Caco-2 (cell line): ENCODE measurements at regions not wholly inside any gene's neighbourhood (a gene's known extent, or its start where the extent isn't known, plus 50 kb on each side); places are given as distances from the start of the nearest gene placed in this dataset.

Source experiments
- BruUV-seq: library from RNA; stranded (reverse); fragments of 400-500 nt; replicated peaks from 2 replicates; lab custom pipeline; 2021; lab: Mats Ljungman, UMichigan
- CTCF ChIA-PET: fragments of 300-600 bp; sonication (Branson Sonifier 250); formaldehyde crosslinking; loops from one replicate; lab custom pipeline; 2022; ENCODE audit warnings: antibody characterized with exemption; lab: Charles Lee
- POLR2A ChIA-PET: fragments of 300-600 bp; sonication (Branson Sonifier 250); formaldehyde crosslinking; loops from one replicate; lab custom pipeline; 2022; ENCODE audit warnings: antibody characterized with exemption; lab: Charles Lee
- DNase-seq, 2 experiments: peaks; one replicate each; pipeline versions ENCODE4 v3.0.0 to v3.0.0-alpha.2; 2020 to 2022
- H3K27me3 ChIP-seq: replicated peaks from 2 replicates; pipeline ENCODE4 v1.6.0; 2011; ENCODE audit warnings: low read length; ENCODE audit not compliant: control insufficient read depth, insufficient read depth
- H3K36me3 ChIP-seq: 2 replicates; pipeline ENCODE4 v1.5.1; 2011; ENCODE audit warnings: low read length; ENCODE audit not compliant: control insufficient read depth, insufficient read depth
- H3K4me1 ChIP-seq: fragments of 250-450 bp; sonication (Bioruptor Pico); 2 replicates; pipeline ENCODE4 v1.5.1; 2020; ENCODE audit warnings: mild to moderate bottlenecking
- H3K4me3 ChIP-seq: 2 replicates; pipeline ENCODE4 v1.5.1; 2011; ENCODE audit warnings: low read depth, mild to moderate bottlenecking, control low read depth, low read length
- H3K9me3 ChIP-seq: fragments of 250-450 bp; sonication (Bioruptor Pico); 2 replicates; pipeline ENCODE4 v1.5.1; 2020; ENCODE audit warnings: mild to moderate bottlenecking, moderate library complexity
- H3K27ac Mint-ChIP-seq: one replicate; pipeline ENCODE4 v1.8.0; 2022; ENCODE audit warnings: mixed read lengths; ENCODE audit not compliant: unreplicated experiment
- H3K27me3 Mint-ChIP-seq: one replicate; pipeline ENCODE4 v1.8.0; 2022; ENCODE audit warnings: mixed read lengths; ENCODE audit not compliant: insufficient read depth, unreplicated experiment
- H3K36me3 Mint-ChIP-seq: one replicate; pipeline ENCODE4 v1.8.0; 2022; ENCODE audit warnings: mild to moderate bottlenecking, mixed read lengths; ENCODE audit not compliant: insufficient read depth, unreplicated experiment
- H3K4me1 Mint-ChIP-seq: one replicate; pipeline ENCODE4 v1.8.0; 2022; ENCODE audit warnings: low read depth, mixed read lengths; ENCODE audit not compliant: unreplicated experiment
- H3K4me3 Mint-ChIP-seq: one replicate; pipeline ENCODE4 v1.8.0; 2022; ENCODE audit warnings: mild to moderate bottlenecking, moderate library complexity, mixed read lengths; ENCODE audit not compliant: unreplicated experiment
- H3K9me3 Mint-ChIP-seq: one replicate; pipeline ENCODE4 v1.8.0; 2022; ENCODE audit warnings: mixed read lengths; ENCODE audit not compliant: unreplicated experiment
- intact Hi-C: fragments of 100-400 bp; cut with micrococcal nuclease; formaldehyde crosslinking; loops from one replicate; pipeline ENCODE4 v1.10.0; 2022; ENCODE audit not compliant: unreplicated experiment
- TF ChIP-seq, protein P1 (sequence below), 2 experiments: fragments of 200-600 bp in 1 of 2; IDR thresholded peaks; 1 replicate in 1 of 2; 2 replicates in 1 of 2; pipeline versions ENCODE4 v1.5.1 to v1.8.0; 2011 to 2022; ENCODE audit warnings: antibody characterized with exemption in 1 of 2, control low read depth in 1 of 2, inconsistent platforms in 1 of 2, low read depth in 1 of 2, low read length in 1 of 2, mild to moderate bottlenecking in 1 of 2, moderate library complexity in 1 of 2; ENCODE audit not compliant: insufficient read depth in 1 of 2, severe bottlenecking in 1 of 2, unreplicated experiment in 1 of 2

DNA sequence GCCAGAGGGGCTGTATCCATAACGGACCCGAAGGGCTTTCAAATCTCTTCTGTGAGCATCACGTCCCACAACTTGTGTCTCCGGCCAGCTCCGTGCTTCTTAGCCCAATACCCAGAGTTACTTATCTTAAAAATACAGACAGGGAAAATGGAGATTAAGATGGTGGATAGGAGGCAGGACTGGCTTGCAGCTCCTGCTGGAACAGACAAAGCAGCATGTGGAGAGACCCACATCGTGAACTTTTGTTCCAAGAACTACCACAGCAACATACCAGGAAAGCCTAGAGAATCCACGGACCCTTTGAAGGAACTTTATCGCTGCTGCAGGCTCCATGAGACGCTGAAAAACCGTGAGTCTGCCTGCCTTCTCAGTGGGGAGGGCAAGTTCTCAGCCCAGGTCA lies 113.7 kb downstream of the RNASET2 start:
- no peaks in the 10 kb centered on the region for H3K9me3 ChIP-seq
- Mint-ChIP-seq H3K27ac (no peak overlapping the region), H3K27me3 (peaks cover 26% of the 10 kb centered on the region), H3K9me3 (peaks cover 8% of the 10 kb centered on the region), H3K4me1 (no peaks in the 10 kb centered on the region), H3K4me3 (no peak overlapping the region), H3K36me3 (no peaks in the 10 kb centered on the region)
- no peaks in the 10 kb centered on the region for H3K4me1 ChIP-seq
- no peak for DNase-seq
- TF ChIP-seq, protein P1, sequence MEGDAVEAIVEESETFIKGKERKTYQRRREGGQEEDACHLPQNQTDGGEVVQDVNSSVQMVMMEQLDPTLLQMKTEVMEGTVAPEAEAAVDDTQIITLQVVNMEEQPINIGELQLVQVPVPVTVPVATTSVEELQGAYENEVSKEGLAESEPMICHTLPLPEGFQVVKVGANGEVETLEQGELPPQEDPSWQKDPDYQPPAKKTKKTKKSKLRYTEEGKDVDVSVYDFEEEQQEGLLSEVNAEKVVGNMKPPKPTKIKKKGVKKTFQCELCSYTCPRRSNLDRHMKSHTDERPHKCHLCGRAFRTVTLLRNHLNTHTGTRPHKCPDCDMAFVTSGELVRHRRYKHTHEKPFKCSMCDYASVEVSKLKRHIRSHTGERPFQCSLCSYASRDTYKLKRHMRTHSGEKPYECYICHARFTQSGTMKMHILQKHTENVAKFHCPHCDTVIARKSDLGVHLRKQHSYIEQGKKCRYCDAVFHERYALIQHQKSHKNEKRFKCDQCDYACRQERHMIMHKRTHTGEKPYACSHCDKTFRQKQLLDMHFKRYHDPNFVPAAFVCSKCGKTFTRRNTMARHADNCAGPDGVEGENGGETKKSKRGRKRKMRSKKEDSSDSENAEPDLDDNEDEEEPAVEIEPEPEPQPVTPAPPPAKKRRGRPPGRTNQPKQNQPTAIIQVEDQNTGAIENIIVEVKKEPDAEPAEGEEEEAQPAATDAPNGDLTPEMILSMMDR (IDR thresholded peaks at IDR 0.05; ENCODE audit: insufficient read depth in 1 of 2, low read depth in 1 of 2, low read length in 1 of 2, severe bottlenecking in 1 of 2, unreplicated experiment in 1 of 2), result no peak
- intact Hi-C loops, result no loop called here
- BruUV-seq, result no TSS peak
- H3K27me3 ChIP-seq, result no peaks in the 10 kb centered on the region
- no peaks in the 10 kb centered on the region for H3K36me3 ChIP-seq
- CTCF ChIA-PET, result no interaction called here
- H3K4me3 ChIP-seq, result no peak overlapping the region
- POLR2A ChIA-PET, result no interaction called here

DNA sequence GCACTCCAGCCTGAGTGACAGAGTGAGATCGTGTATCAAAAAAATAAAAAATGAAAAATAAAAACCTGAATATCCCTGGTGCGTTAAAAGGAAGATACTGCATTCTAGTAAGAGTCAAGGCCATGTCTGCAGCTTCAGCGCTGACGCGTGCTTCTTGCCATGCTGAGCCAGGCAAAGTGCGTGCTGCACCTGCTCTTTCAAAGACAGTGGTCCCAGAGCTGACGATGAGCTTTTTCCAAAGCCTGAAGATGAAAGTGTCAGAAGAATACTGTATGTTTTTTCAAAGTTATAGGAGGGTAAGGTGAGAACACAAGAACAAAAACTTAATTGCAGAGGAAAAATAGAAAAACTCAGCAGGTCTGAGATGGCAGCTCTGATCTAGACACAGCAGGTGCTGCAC lies 115.1 kb downstream of the RNASET2 start:
- no peak for DNase-seq
- BruUV-seq, result no TSS peak
- Mint-ChIP-seq H3K36me3 (no peaks in the 10 kb centered on the region), H3K27me3 (peaks cover 25% of the 10 kb centered on the region), H3K4me1 (no peaks in the 10 kb centered on the region), H3K9me3 (no peaks in the 10 kb centered on the region), H3K27ac (no peak overlapping the region), H3K4me3 (no peak overlapping the region)
- H3K4me3 ChIP-seq, result no peak overlapping the region
- no peaks in the 10 kb centered on the region for H3K9me3 ChIP-seq
- CTCF ChIA-PET, result no interaction called here
- intact Hi-C loops, result no loop called here
- no peaks in the 10 kb centered on the region for H3K36me3 ChIP-seq
- TF ChIP-seq, protein P1 (IDR thresholded peaks at IDR 0.05; ENCODE audit: insufficient read depth in 1 of 2, low read depth in 1 of 2, low read length in 1 of 2, severe bottlenecking in 1 of 2, unreplicated experiment in 1 of 2), result no peak
- no peaks in the 10 kb centered on the region for H3K27me3 ChIP-seq
- POLR2A ChIA-PET, result no interaction called here
- H3K4me1 ChIP-seq, result no peaks in the 10 kb centered on the region

DNA sequence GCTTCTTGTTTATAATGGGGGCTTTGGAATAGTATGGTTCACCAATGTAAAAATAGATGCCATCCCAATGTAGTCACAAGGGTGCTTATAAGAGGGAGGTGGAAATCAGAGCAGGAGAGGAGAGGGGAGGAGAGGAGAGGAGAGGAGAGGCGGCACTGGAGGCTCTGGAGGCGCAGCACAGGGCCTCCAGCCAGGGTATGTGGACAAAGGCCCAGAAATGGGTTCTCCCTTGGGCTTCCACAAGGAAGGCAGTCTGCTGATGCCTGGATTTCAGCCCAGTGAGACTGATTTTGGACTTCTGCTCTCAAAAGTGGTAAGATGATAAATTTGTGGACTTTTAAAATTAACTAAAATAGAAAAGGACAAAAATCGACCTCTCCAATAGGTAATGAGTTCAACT lies 116.8 kb downstream of the RNASET2 start:
- Mint-ChIP-seq H3K27ac (no peak overlapping the region), H3K4me1 (no peaks in the 10 kb centered on the region), H3K27me3 (peaks cover 14% of the 10 kb centered on the region), H3K36me3 (no peaks in the 10 kb centered on the region), H3K4me3 (no peak overlapping the region), H3K9me3 (no peaks in the 10 kb centered on the region)
- H3K9me3 ChIP-seq, result no peaks in the 10 kb centered on the region
- BruUV-seq, result no TSS peak
- H3K36me3 ChIP-seq, result no peaks in the 10 kb centered on the region
- TF ChIP-seq, protein P1 (IDR thresholded peaks at IDR 0.05; ENCODE audit: insufficient read depth in 1 of 2, low read depth in 1 of 2, low read length in 1 of 2, severe bottlenecking in 1 of 2, unreplicated experiment in 1 of 2), result no peak
- no peak overlapping the region for H3K4me3 ChIP-seq
- no peaks in the 10 kb centered on the region for H3K4me1 ChIP-seq
- no peak for DNase-seq
- no peaks in the 10 kb centered on the region for H3K27me3 ChIP-seq
- intact Hi-C loops, result no loop called here
- ChIA-PET CTCF (no interaction called here), POLR2A (no interaction called here)
